ENCODE measurements at regions not wholly inside any gene's neighbourhood (a gene's known extent, or its start where the extent isn't known, plus 50 kb on each side); places are given as distances from the start of the nearest gene placed in this dataset.
"Not testable (repeated sequence)": the region's sequence is repeated elsewhere in the genome, so short reads cannot be mapped to it uniquely, and the experiment has no call there.

DNA sequence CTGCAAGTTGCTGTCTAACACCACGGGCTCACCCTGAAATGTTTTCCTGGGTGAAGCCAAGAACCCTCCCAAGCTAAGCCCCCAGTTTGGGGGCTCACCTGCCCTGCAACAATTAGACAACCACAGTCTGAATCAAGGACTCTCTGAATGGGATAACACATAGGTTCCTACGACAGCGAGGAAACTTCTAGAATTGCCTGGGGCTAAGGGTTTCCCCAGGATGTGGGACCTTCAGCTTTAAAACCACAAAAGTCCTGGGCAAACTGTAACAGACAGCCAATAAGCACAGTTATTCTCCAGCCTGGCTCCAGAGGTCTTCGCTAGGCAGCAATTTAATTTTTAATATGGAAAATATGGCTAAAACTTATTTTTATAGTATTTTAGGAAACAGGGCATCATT, 162.6 kb downstream of the PRKX start:
- no peak for DNase-seq (ENCODE audit: low read depth)

- DNase-seq (ENCODE audit: low read depth), result no peak
Measured at GRCh38 chrX:3550160-3550751, 163.2 kb downstream of the PRKX start.

GRCh38 chrX:3549411-3549911, 164.0 kb downstream of the PRKX start:
- DNase-seq (ENCODE audit: low read depth), result no peak

- no peak for DNase-seq (ENCODE audit: low read depth)
Measured at GRCh38 chrX:3548765-3549391, 164.6 kb downstream of the PRKX start.

DNA sequence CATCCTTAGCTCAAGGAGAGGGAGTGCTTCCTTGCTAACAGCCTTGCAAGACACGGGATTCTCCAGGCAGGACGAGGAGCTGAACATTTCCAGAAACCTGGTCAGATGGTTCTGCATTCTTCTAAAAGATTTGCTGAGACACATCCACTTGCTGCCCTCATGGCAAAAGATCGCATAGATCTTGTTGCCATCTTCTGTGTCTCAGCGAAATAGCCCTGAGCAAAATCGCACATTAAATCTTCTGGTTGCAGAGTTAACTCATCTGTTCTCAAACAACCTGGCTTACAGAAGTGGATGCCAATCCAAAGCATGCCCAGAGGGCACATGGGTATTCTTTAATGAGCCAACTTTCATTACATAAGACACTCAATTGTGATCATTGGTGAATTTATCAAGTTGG, 167.5 kb downstream of the PRKX start:
- no peak for DNase-seq (ENCODE audit: low read depth)

- no peak for DNase-seq (ENCODE audit: low read depth)
Measured at GRCh38 chrX:3541336-3541735, 172.1 kb downstream of the PRKX start.

- no peak for DNase-seq (ENCODE audit: low read depth)
Measured at GRCh38 chrX:3540105-3540504, 173.3 kb downstream of the PRKX start.

DNA sequence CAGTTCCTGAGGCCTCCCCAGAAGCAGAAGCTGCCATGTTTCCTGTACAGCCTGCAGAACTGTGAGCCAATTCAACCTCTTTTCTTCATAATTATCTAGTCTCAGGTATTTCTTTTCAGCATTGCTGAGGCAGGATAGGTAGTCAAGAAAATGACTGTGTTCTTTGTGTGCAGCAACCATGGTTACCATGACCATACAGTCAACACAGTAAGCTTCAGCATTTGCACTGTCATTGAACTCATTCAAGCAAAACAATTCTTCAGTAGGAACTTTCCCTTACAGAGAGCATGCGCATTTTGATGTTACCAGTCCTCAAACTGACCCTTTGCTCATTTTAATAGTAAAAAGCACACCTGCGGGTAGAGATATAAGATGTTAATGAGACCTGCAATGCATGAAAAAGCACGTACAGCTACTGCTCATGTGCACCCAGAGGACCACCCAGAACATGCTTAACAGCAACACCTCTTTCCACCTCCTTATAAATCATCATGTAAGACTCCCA, 180.8 kb downstream of the PRKX start:
- DNase-seq (ENCODE audit: low read depth), result no peak

GRCh38 chrX:3531435-3531834, 182.0 kb downstream of the PRKX start:
- DNase-seq (ENCODE audit: low read depth), result not testable (repeated sequence)

DNA sequence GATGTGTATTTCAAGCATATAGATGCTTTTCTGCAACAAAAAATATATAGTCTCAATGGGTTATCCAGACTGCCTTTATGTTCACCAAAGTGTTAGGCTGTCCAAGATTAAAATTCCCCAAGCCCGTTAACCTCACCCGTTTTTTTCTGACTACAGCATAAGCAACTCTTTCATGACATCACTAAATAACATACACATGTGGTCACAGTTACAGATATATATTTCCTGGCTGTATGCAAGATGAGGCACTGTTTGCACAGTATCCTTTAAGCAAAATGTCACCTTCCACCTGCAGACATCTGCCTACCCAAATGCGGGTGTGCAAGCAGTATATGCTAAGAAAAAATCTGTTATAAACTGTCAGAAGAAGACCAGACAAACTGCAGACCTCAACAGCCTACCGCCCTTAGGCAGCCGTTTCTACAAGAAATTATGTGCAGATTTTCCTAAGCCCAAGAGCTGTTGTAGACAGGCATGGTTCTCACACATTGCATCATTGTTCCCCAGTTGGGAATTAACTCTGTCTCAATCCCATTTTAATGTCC, 183.1 kb upstream of the MXRA5 start:
- DNase-seq (ENCODE audit: low read depth), result no peak

DNA sequence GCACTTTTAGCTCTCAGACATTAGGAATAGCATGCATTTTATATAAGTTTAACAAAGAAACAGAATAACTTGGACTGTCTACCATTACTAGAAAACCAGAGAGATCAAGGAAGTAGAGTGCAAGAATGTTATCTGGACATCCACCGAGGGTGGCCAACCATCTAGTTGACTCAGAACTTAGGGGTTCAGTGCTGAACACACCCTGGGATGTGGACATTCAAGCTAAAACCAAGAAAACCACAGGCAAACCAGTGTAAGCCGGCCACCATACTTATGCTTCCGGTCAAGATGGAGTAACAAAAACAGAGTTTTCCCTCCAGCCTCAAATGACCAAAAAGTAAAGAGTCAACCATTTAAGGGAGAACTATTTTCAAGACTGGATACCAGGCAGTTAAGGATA, 181.4 kb upstream of the MXRA5 start:
- no peak for DNase-seq (ENCODE audit: low read depth)

DNA sequence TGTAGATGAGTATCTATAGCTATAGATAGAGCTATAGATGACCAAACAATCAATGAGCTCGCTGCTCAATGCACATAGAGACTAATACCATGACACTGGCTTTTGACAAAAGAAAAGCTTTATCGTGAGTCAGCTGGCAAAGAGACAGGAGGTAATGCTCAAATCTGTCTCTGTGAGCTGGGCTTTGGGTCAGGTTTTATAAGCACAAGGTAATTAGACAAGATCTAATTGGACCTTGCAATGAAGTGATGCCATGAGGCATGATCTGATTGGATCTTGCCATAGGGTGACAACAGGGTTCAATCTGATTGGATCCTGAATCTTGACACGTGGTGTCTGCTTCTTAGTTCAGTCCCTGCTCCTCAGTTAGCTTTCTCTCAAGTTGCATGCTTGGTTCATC, 180.7 kb upstream of the MXRA5 start:
- DNase-seq (ENCODE audit: low read depth), result no peak

- DNase-seq (ENCODE audit: low read depth), result no peak
Measured at GRCh38 chrX:3526731-3527130, 180.3 kb upstream of the MXRA5 start.

GRCh38 chrX:3526071-3526470, 179.6 kb upstream of the MXRA5 start:
- DNase-seq (ENCODE audit: low read depth), result no peak

GRCh38 chrX:3522101-3522650, 175.7 kb upstream of the MXRA5 start:
- DNase-seq (ENCODE audit: low read depth), result peak; percentile 81

- DNase-seq (ENCODE audit: low read depth), result no peak
Measured at GRCh38 chrX:3521396-3521795, 174.9 kb upstream of the MXRA5 start.

- no peak for DNase-seq (ENCODE audit: low read depth)
Measured at GRCh38 chrX:3520982-3521381, 174.5 kb upstream of the MXRA5 start.

GRCh38 chrX:3520458-3520857, 174.0 kb upstream of the MXRA5 start:
- no peak for DNase-seq (ENCODE audit: low read depth)

DNA sequence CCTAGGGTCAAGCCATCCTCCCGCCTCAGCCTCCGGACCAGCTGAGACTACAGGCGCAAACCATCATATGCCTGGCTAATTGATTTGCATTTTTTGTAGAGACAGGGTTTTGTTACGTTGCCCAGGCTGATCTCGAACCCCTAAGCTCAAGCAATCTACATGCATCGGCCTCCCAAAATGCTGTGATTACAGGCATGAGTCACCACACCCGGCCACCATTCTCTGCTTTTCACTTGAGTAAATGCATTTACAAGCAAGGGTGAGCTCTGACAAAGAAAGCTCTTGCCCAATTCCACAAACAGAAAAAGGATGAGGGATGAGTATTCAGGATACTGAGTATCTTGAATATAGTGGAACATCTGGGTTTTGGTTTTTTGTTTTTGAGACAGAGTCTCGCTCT, 172.9 kb upstream of the MXRA5 start:
- DNase-seq (ENCODE audit: low read depth), result not testable (repeated sequence)

- DNase-seq (ENCODE audit: low read depth), result no peak
Measured at GRCh38 chrX:3518870-3519269, 172.4 kb upstream of the MXRA5 start.

DNA sequence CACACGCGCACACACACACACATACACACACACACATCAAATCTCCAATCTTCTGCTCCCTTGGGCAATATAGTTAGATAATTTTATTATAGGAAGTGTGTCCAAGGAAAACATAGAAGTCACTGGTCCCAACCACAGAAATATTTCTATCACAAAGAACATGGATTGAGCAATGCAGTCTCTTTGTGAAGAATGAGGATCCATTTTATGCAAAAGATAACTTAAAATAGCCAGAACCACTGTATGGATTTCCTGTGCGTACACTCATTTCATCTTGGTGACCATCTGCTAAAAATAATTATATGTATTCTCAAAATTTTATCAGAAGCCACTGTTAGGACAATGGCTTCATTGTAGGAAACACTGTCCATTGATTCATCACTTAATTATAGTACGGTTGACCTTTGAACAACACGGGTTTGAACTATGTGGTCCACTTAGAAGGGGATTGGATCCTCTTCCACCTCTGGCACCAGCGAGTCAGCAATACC, 169.6 kb upstream of the MXRA5 start:
- no peak for DNase-seq (ENCODE audit: low read depth)

DNA sequence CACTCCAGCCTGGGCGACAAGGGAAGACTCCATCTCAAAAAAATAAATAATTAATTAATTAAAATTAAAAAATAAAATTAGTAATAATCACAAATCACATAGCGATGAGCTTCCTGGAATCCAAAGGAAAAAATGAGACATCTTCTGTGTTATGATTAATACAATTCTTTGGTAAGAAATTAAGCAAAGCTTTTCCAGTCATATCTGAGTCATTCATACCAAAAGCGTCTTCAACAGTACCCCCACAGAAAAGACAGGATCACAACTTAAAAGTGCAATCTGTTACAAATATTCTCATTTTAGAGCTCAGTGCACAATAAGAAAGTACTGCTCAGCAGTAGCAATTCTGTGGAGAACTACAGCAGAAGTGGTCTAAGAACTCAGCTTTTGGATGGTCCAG, 168.5 kb upstream of the MXRA5 start:
- DNase-seq (ENCODE audit: low read depth), result no peak

GRCh38 chrX:3512150-3512549, 165.7 kb upstream of the MXRA5 start:
- DNase-seq (ENCODE audit: low read depth), result not testable (repeated sequence)

Data from forelimb muscle (tissue), 1 donor.